Ectodermal cell (in vitro differentiated cells): ENCODE measurements at regions not wholly inside any gene's neighbourhood (a gene's known extent, or its start where the extent isn't known, plus 50 kb on each side); places are given as distances from the start of the nearest gene placed in this dataset.
"Not testable (repeated sequence)": the region's sequence is repeated elsewhere in the genome, so short reads cannot be mapped to it uniquely, and the experiment has no call there.

Experiments
- H3K27ac ChIP-seq: 2 replicates; pipeline ENCODE4 v1.7.0; 2013; ENCODE audit warnings: mild to moderate bottlenecking, low read depth, low read length; ENCODE audit not compliant: insufficient read depth, poor library complexity, severe bottlenecking
- H3K27me3 ChIP-seq: 2 replicates; pipeline ENCODE4 v1.7.0; 2013; ENCODE audit warnings: mild to moderate bottlenecking, low read length; ENCODE audit not compliant: insufficient read depth, control insufficient read depth, poor library complexity, severe bottlenecking
- H3K36me3 ChIP-seq: one replicate; pipeline ENCODE4 v1.7.0; 2013; ENCODE audit warnings: low read length; ENCODE audit not compliant: control insufficient read depth, insufficient read depth
- H3K4me1 ChIP-seq: one replicate; pipeline ENCODE4 v1.7.0; 2013; ENCODE audit warnings: low read length; ENCODE audit not compliant: control insufficient read depth, insufficient read depth
- H3K4me3 ChIP-seq: 2 replicates; pipeline ENCODE4 v1.7.0; 2013; ENCODE audit warnings: low read depth, low read length, control low read depth; ENCODE audit not compliant: insufficient read depth
- H3K9me3 ChIP-seq: 2 replicates; pipeline ENCODE4 v1.7.0; 2013; ENCODE audit warnings: mild to moderate bottlenecking, low read length, moderate library complexity; ENCODE audit not compliant: control insufficient read depth
- WGBS, 2 experiments: methylation state at CpG; one replicate each; pipeline ENCODE4 v1.1.7; 2013; ENCODE audit warnings: missing lambda C conversion rate in 2 of 2; 5-methylcytosine and 5-hydroxymethylcytosine counted together

GRCh38 chr13:78133511-78133910 is 214.9 kb upstream of the EDNRB start:
- no peaks in the 10 kb centered on the region for H3K36me3 ChIP-seq
- WGBS, 2 experiments: 83 to 100% methylated on average over 1 to 2 of the region's 3 CpGs
- H3K27me3 ChIP-seq: no peaks in the 10 kb centered on the region
- H3K4me3 ChIP-seq: no peak overlapping the region
- H3K9me3 ChIP-seq: no peaks in the 10 kb centered on the region
- H3K27ac ChIP-seq: no peak overlapping the region
- H3K4me1 ChIP-seq: no peaks in the 10 kb centered on the region

GRCh38 chr13:78131811-78132210 is 213.2 kb upstream of the EDNRB start:
- Histone ChIP-seq H3K4me1 (no peaks in the 10 kb centered on the region), H3K27me3 (no peaks in the 10 kb centered on the region), H3K36me3 (no peaks in the 10 kb centered on the region), H3K9me3 (no peaks in the 10 kb centered on the region), H3K27ac (no peak overlapping the region), H3K4me3 (no peak overlapping the region)

GRCh38 chr13:78131346-78131745 is 212.7 kb upstream of the EDNRB start:
- H3K27me3 ChIP-seq: no peaks in the 10 kb centered on the region
- H3K4me1 ChIP-seq: no peaks in the 10 kb centered on the region
- no peak overlapping the region for H3K27ac ChIP-seq
- WGBS, 2 experiments: 90 to 100% methylated on average over 2 of the region's 2 CpGs
- H3K9me3 ChIP-seq: no peaks in the 10 kb centered on the region
- no peaks in the 10 kb centered on the region for H3K36me3 ChIP-seq
- H3K4me3 ChIP-seq: no peak overlapping the region

- 100% methylated on average over 2 of the region's 2 CpGs; no CpG with 5 or more reads in 1 of the 2 experiments for WGBS, 2 experiments
- Histone ChIP-seq H3K9me3 (no peaks in the 10 kb centered on the region), H3K4me1 (no peaks in the 10 kb centered on the region), H3K36me3 (no peaks in the 10 kb centered on the region), H3K27ac (no peak overlapping the region), H3K4me3 (no peak overlapping the region), H3K27me3 (no peaks in the 10 kb centered on the region)
Observed at GRCh38 chr13:78129823-78130222, 211.2 kb upstream of the EDNRB start.

GRCh38 chr13:78129359-78129758 is 210.7 kb upstream of the EDNRB start:
- Histone ChIP-seq H3K9me3 (no peaks in the 10 kb centered on the region), H3K36me3 (no peaks in the 10 kb centered on the region), H3K4me3 (no peak overlapping the region), H3K27me3 (no peaks in the 10 kb centered on the region), H3K27ac (no peak overlapping the region), H3K4me1 (no peaks in the 10 kb centered on the region)

GRCh38 chr13:78121459-78122348 is 203.1 kb upstream of the EDNRB start:
- H3K27ac ChIP-seq: no peak overlapping the region
- no peaks in the 10 kb centered on the region for H3K9me3 ChIP-seq
- no peaks in the 10 kb centered on the region for H3K27me3 ChIP-seq
- H3K4me1 ChIP-seq: no peaks in the 10 kb centered on the region
- H3K36me3 ChIP-seq: no peaks in the 10 kb centered on the region
- no peak overlapping the region for H3K4me3 ChIP-seq
- WGBS, 2 experiments: 55 to 61% methylated on average over 12 to 13 of the region's 13 CpGs

- WGBS, 2 experiments: 37 to 42% methylated on average over 3 of the region's 3 CpGs
- H3K36me3 ChIP-seq: no peaks in the 10 kb centered on the region
Observed at GRCh38 chr13:78121001-78121400, 202.4 kb upstream of the EDNRB start.

GRCh38 chr13:78120144-78120543 is 201.5 kb upstream of the EDNRB start:
- H3K27me3 ChIP-seq, H3K27ac ChIP-seq, H3K4me3 ChIP-seq, H3K4me1 ChIP-seq, H3K36me3 ChIP-seq, H3K9me3 ChIP-seq: not testable (repeated sequence)
- WGBS, 2 experiments: 33% methylated on average over 1 of the region's 1 CpG

More at GRCh38 chr13:78121001-78121400, 202.4 kb upstream of the EDNRB start:
- no peaks in the 10 kb centered on the region for H3K4me1 ChIP-seq
- no peaks in the 10 kb centered on the region for H3K9me3 ChIP-seq
- no peak overlapping the region for H3K4me3 ChIP-seq
- no peaks in the 10 kb centered on the region for H3K27me3 ChIP-seq
- no peak overlapping the region for H3K27ac ChIP-seq

- H3K4me1 ChIP-seq, H3K4me3 ChIP-seq, H3K27ac ChIP-seq, H3K9me3 ChIP-seq, H3K27me3 ChIP-seq, H3K36me3 ChIP-seq: not testable (repeated sequence)
- 86 to 97% methylated on average over 2 of the region's 2 CpGs for WGBS, 2 experiments
Observed at GRCh38 chr13:78117070-78117469, 198.4 kb upstream of the EDNRB start.

GRCh38 chr13:78105656-78106055 is 187.0 kb upstream of the EDNRB start:
- H3K27me3 ChIP-seq: no peaks in the 10 kb centered on the region
- H3K27ac ChIP-seq: no peak overlapping the region
- H3K36me3 ChIP-seq: no peaks in the 10 kb centered on the region
- no peaks in the 10 kb centered on the region for H3K9me3 ChIP-seq
- no peaks in the 10 kb centered on the region for H3K4me1 ChIP-seq
- no peak overlapping the region for H3K4me3 ChIP-seq
